Heart right ventricle (tissue), 16 donors: ENCODE measurements at regions not wholly inside any gene's neighbourhood (a gene's known extent, or its start where the extent isn't known, plus 50 kb on each side); places are given as distances from the start of the nearest gene placed in this dataset.

Experiments
- ATAC-seq, 8 donors: fragments of 200-7000 bp; cut with Tn5 transposase; one replicate each; pipeline ENCODE4 v1.9.1; 2020; ENCODE audit warnings: mild to moderate bottlenecking in 8 of 8, moderate library complexity in 8 of 8, moderate number of reproducible peaks in 1 of 8
- DNase-seq, 2 donors: peaks; one replicate each; pipeline ENCODE4 v3.0.0-alpha.2; 2020
- H3K27ac ChIP-seq, 10 donors: fragments of 200-600 bp; sonication (generic) in 2 of 10; one replicate each; pipeline versions ENCODE4 v1.5.0 to v1.8.0; 2020 to 2022; ENCODE audit warnings: mild to moderate bottlenecking in 3 of 10
- H3K27me3 ChIP-seq, 7 donors: fragments of 200-600 bp; one replicate each; pipeline ENCODE4 v1.8.0; 2021 to 2022; ENCODE audit warnings: mild to moderate bottlenecking in 2 of 7
- H3K36me3 ChIP-seq, 9 donors: fragments of 200-600 bp; sonication (generic) in 1 of 9; one replicate each; pipeline versions ENCODE4 v1.5.0 to v1.8.0; 2020 to 2022; ENCODE audit warnings: mild to moderate bottlenecking in 2 of 9
- H3K4me1 ChIP-seq, 9 donors: fragments of 200-600 bp; sonication (generic) in 1 of 9; one replicate each; pipeline versions ENCODE4 v1.5.0 to v1.8.0; 2020 to 2022; ENCODE audit warnings: mild to moderate bottlenecking in 4 of 9
- H3K4me3 ChIP-seq, 10 donors: fragments of 200-600 bp; sonication (generic) in 2 of 10; one replicate each; pipeline versions ENCODE4 v1.5.0 to v1.8.0; 2020 to 2022; ENCODE audit warnings: mild to moderate bottlenecking in 7 of 10, moderate library complexity in 2 of 10
- H3K9me3 ChIP-seq, 11 donors: fragments of 200-600 bp in 10 of 11; sonication (generic) in 2 of 11; one replicate each; pipeline versions ENCODE4 v1.5.0 to v1.8.0; 2013 to 2022; ENCODE audit warnings: mild to moderate bottlenecking in 2 of 11, control low read depth in 1 of 11, moderate library complexity in 1 of 11
- WGBS, 2 donors: extraction: QIAGEN DNeasy Blood & Tissue Kit; methylation state at CpG; one replicate each; pipeline ENCODE4 v1.1.7; 2013; ENCODE audit warnings: inconsistent platforms in 1 of 2; 5-methylcytosine and 5-hydroxymethylcytosine counted together
- intact Hi-C, 10 donors: fragments of 100-400 bp; cut with DNase I; formaldehyde crosslinking; loops; one replicate each; pipeline versions ENCODE4 v1.11.1 to v1.14.2; 2022
- TF ChIP-seq, protein P1 (sequence below), 9 donors: fragments of 200-600 bp; sonication (generic) in 2 of 9; IDR thresholded peaks; one replicate each; pipeline versions ENCODE4 v1.5.0 to v1.8.0; 2021 to 2022; ENCODE audit warnings: antibody characterized with exemption in 9 of 9, mild to moderate bottlenecking in 5 of 9, moderate library complexity in 1 of 9
- donor health status: Arrhythmogenic right ventricular cardiomyopathy.
- donor health status: ischemic (EF 13 %, LVEDD 7.1; RV severe dilation, severe dysfunction).
- donor health status: healthy with polysubstance abuse.
- donor health status: DM: no; HTN: yes; CAD: no.
- donor health status: DM: no; HTN: no; CAD: no.
- donor health status: ischemic (EF 25% LVEDD 6.9; RV normal size, moderate dysfunction).
- donor health status: ischemic (EF 25% LVEDD 5.7; RV mildly dilated, moderate dysfunction).
- donor health status: healthy.
- donor health status: DM: yes; HTN: yes; CAD: no.
- donor health status: Ischemic cardiomyopathy.
- donor health status: ischemic (EF 35%, LVEDD 5.7; RV mildly dilated, moderate dysfunction).
- donor health status: nonischemic (EF 11% LVEDD 7.7; RV severe dilation, severe dysfunction).
- donor health status: DM: yes; HTN: yes; CAD: no.
- donor health status: PGD.
- donor health status: ischemic (EF 29% LVEDD 5.4; RV normal size, mild dysfunction).
- donor health status: nonischemic (EF 23%, LVEDD 6.1; RV moderate dilation, normal function).

DNA sequence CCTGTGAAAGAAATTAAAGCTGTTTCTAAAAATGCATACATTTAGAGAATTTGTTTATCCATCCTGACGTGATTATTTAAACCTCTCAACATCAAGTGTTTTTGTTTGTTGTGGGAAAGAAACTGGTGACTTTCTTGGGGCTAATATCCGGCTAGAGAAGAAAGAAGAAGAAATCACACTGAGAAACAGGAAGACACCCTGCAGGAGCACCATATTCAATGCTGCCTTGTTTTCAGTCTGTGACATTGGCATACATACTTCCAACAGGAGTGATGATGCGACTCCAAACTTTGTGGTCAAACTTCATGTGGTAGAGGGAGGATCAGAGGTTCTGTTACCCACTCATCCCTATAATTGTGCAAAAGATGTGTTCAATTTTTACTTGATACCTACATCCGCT lies 997.6 kb upstream of the CITED2 start:
- TF ChIP-seq, protein P1, sequence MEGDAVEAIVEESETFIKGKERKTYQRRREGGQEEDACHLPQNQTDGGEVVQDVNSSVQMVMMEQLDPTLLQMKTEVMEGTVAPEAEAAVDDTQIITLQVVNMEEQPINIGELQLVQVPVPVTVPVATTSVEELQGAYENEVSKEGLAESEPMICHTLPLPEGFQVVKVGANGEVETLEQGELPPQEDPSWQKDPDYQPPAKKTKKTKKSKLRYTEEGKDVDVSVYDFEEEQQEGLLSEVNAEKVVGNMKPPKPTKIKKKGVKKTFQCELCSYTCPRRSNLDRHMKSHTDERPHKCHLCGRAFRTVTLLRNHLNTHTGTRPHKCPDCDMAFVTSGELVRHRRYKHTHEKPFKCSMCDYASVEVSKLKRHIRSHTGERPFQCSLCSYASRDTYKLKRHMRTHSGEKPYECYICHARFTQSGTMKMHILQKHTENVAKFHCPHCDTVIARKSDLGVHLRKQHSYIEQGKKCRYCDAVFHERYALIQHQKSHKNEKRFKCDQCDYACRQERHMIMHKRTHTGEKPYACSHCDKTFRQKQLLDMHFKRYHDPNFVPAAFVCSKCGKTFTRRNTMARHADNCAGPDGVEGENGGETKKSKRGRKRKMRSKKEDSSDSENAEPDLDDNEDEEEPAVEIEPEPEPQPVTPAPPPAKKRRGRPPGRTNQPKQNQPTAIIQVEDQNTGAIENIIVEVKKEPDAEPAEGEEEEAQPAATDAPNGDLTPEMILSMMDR (IDR thresholded peaks at IDR 0.05) = no peak
- DNase-seq (no peak), ATAC-seq (no peak)
- intact Hi-C loops = no loop called here
- WGBS, 2 donors = 82 to 86% methylated on average over 4 of the region's 4 CpGs
- no peak overlapping the region for H3K4me3 ChIP-seq
- peaks cover 0 to 14% (median 11%) of the 10 kb centered on the region in 9 donors for H3K4me1 ChIP-seq
- H3K9me3 ChIP-seq = no peaks in the 10 kb centered on the region
- H3K36me3 ChIP-seq = no peaks in the 10 kb centered on the region
- peak overlapping the region in 1 of 10 donors; percentile 21 for H3K27ac ChIP-seq
- no peaks in the 10 kb centered on the region for H3K27me3 ChIP-seq

DNA sequence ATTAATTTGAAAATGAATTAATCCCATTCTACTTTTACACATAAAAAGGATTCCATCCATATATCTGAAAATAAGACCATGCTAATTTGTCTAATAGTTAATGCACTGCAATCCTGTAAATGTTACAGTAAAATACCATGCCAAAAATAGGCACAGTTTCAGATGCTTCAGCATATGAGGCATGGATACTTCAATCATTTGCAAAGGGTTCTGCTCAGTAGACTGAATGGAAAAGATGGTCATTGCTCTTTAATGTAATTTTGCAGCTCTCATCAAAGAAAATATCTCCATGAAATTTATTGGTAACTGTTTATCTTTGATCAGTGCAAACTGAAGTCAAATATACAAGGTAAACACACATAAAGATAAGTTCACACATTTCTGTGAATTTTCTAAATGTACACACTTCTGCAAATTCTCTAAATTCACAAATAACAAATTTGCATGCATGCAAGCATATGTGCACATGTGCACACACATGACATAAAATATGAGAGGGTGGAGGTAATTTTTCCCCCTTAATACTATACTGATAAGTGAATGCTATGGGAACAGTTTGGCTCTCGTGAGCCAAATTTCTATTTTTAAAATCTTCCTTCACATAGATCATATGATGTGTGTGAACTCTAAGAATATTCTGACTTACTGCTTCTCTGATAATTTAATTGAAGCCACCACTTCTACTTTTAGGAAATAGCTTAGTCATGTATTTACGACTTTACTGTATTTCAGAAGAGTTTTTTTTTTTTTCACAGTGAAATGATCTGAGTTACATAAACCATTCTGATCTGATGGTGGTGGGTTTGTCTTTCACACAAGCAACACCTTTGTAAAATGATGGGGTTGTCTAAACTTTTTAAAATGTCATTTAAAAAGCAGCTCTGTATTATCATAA lies 996.8 kb upstream of the CITED2 start:
- 27 to 36% methylated on average over 2 of the region's 2 CpGs for WGBS, 2 donors
- no peaks in the 10 kb centered on the region for H3K9me3 ChIP-seq
- peak overlapping the region in 3 of 10 donors; percentile 6 to 21 (median 16) for H3K27ac ChIP-seq
- no peaks in the 10 kb centered on the region for H3K27me3 ChIP-seq
- ATAC-seq (peak in 3 of 8 donors; percentile 57 to 82 (median 73)), DNase-seq (no peak)
- intact Hi-C loops = no loop called here
- TF ChIP-seq, protein P1 (IDR thresholded peaks at IDR 0.05) = no peak
- H3K36me3 ChIP-seq = no peaks in the 10 kb centered on the region
- H3K4me3 ChIP-seq = no peak overlapping the region
- peaks cover 0 to 14% (median 11%) of the 10 kb centered on the region in 9 donors for H3K4me1 ChIP-seq

DNA sequence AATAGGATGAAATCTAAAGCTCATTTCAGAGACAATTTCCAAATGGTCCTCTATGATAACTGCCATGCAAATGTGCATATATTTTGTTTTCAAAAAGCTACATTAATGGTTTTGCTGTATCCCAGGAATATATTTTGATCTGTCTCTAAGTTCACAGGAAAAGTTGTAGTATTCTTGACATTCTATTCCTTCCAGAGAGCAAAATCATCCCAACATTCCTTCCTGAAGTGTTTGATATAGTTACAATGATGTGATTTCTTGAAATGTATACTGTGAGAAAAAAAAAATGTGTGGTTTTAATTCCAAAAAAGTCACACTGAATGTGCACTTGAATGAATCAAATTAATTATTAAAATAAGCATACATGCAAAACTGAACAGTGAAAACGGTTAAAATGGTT lies 996.0 kb upstream of the CITED2 start:
- Histone ChIP-seq H3K27ac (no peak overlapping the region), H3K9me3 (no peaks in the 10 kb centered on the region), H3K27me3 (no peaks in the 10 kb centered on the region), H3K4me1 (peaks cover 0 to 14% (median 11%) of the 10 kb centered on the region in 9 donors), H3K4me3 (no peak overlapping the region), H3K36me3 (no peaks in the 10 kb centered on the region)
- DNase-seq (no peak), ATAC-seq (no peak)
- intact Hi-C loops = no loop called here
- TF ChIP-seq, protein P1 (IDR thresholded peaks at IDR 0.05) = no peak
- WGBS, 2 donors = 90 to 93% methylated on average over 1 of the region's 1 CpG

DNA sequence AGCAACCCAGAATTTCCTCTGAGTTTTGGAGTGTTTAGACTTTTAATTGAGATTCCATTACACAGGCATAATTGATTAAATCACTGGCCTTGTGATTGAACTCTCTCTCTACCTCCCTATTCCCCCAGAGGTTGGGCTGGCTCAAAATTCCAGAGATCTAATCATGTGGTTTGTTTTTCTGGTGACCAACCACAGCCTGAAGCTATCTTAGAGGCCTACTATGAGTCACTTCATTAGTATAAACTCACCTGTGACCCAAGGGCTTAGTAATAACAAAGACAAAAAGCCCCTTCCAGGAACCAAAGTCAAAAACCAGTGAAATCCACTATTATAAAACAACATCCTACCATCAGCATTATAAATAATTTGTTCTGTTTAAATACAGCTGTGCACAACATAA lies 992.5 kb upstream of the CITED2 start:
- ATAC-seq (no peak), DNase-seq (no peak)
- intact Hi-C loops = no loop called here
- no peak overlapping the region for H3K27ac ChIP-seq
- no peaks in the 10 kb centered on the region for H3K27me3 ChIP-seq
- no peaks in the 10 kb centered on the region for H3K36me3 ChIP-seq
- H3K4me1 ChIP-seq = peaks cover 0 to 13% (median 11%) of the 10 kb centered on the region in 9 donors
- peaks cover 0 to 21% (median 4%) of the 10 kb centered on the region in 11 donors for H3K9me3 ChIP-seq
- no peak overlapping the region for H3K4me3 ChIP-seq
- TF ChIP-seq, protein P1 (IDR thresholded peaks at IDR 0.05) = no peak
